ENCODE measurements at regions not wholly inside any gene's neighbourhood (a gene's known extent, or its start where the extent isn't known, plus 50 kb on each side); places are given as distances from the start of the nearest gene placed in this dataset.

GRCh38 chr5:114988096-114988495, 181.6 kb downstream of the TRIM36 start:
- TF ChIP-seq POLR2A (IDR thresholded peaks at IDR 0.05) (no peak), CTCF (IDR thresholded peaks at IDR 0.05) (no peak), POLR2AphosphoS5 (IDR thresholded peaks at IDR 0.05) (no peak)
